ENCODE measurements at regions not wholly inside any gene's neighbourhood (a gene's known extent, or its start where the extent isn't known, plus 50 kb on each side); places are given as distances from the start of the nearest gene placed in this dataset.

- Histone ChIP-seq H3K9me3 (ENCODE audit: control insufficient read depth, insufficient read depth, low read depth, low read length) (no peaks in the 10 kb centered on the region), H3K36me3 (ENCODE audit: control insufficient read depth, insufficient read depth, low read length) (no peaks in the 10 kb centered on the region), H3K27me3 (ENCODE audit: control insufficient read depth, insufficient read depth, low read length) (no peaks in the 10 kb centered on the region), H3K27ac (ENCODE audit: insufficient read depth, low read length) (no peak overlapping the region), H2AFZ (ENCODE audit: low read length) (no peak overlapping the region), H3K4me3 (replicated peaks in 1 of 4; ENCODE audit: control extremely low read depth in 1 of 4, insufficient read depth in 1 of 4, low read depth in 3 of 4, low read length in 4 of 4) (no peak overlapping the region), H3K9ac (ENCODE audit: insufficient read depth, low read length) (no peak overlapping the region), H3K4me2 (ENCODE audit: extremely low read depth, insufficient read depth, low read length) (no peak overlapping the region), H3K4me1 (ENCODE audit: control insufficient read depth, extremely low read depth, insufficient read depth, low read length) (no peaks in the 10 kb centered on the region), H4K20me1 (ENCODE audit: control insufficient read depth, extremely low read depth, insufficient read depth, low read length) (no peaks in the 10 kb centered on the region), H3K79me2 (ENCODE audit: control insufficient read depth, insufficient read depth, low read length) (no peaks in the 10 kb centered on the region)
- no peak for TF ChIP-seq EZH2 (IDR thresholded peaks at IDR 0.05; ENCODE audit: low read length, missing control alignments)
- TF ChIP-seq CTCF (conservative IDR thresholded peaks at IDR 0.05 in 1 of 2, IDR thresholded peaks at IDR 0.05 in 1 of 2; ENCODE audit: low read depth in 1 of 2, low read length in 2 of 2) = no peak
- peak; percentile 52 to 81 for DNase-seq (ENCODE audit: low read depth in 2 of 2)
Observed at GRCh38 chr3:190205739-190206138, 85.0 kb upstream of the P3H2 start.

GRCh38 chr3:190204200-190204599, 83.5 kb upstream of the P3H2 start:
- no peak for DNase-seq (ENCODE audit: low read depth in 2 of 2)
- no peaks in the 10 kb centered on the region for H3K36me3 ChIP-seq (ENCODE audit: control insufficient read depth, insufficient read depth, low read length)
- H3K9me3 ChIP-seq (ENCODE audit: control insufficient read depth, insufficient read depth, low read depth, low read length) = no peaks in the 10 kb centered on the region
- H3K79me2 ChIP-seq (ENCODE audit: control insufficient read depth, insufficient read depth, low read length) = no peaks in the 10 kb centered on the region
- H3K9ac ChIP-seq (ENCODE audit: insufficient read depth, low read length) = no peak overlapping the region
- H3K4me2 ChIP-seq (ENCODE audit: extremely low read depth, insufficient read depth, low read length) = no peak overlapping the region
- H3K27ac ChIP-seq (ENCODE audit: insufficient read depth, low read length) = no peak overlapping the region
- no peak overlapping the region for H3K4me3 ChIP-seq (replicated peaks in 1 of 4; ENCODE audit: control extremely low read depth in 1 of 4, insufficient read depth in 1 of 4, low read depth in 3 of 4, low read length in 4 of 4)
- H3K4me1 ChIP-seq (ENCODE audit: control insufficient read depth, extremely low read depth, insufficient read depth, low read length) = no peaks in the 10 kb centered on the region
- no peak overlapping the region for H2AFZ ChIP-seq (ENCODE audit: low read length)
- H3K27me3 ChIP-seq (ENCODE audit: control insufficient read depth, insufficient read depth, low read length) = no peaks in the 10 kb centered on the region
- TF ChIP-seq CTCF (conservative IDR thresholded peaks at IDR 0.05 in 1 of 2, IDR thresholded peaks at IDR 0.05 in 1 of 2; ENCODE audit: low read depth in 1 of 2, low read length in 2 of 2) = no peak
- no peak for TF ChIP-seq EZH2 (IDR thresholded peaks at IDR 0.05; ENCODE audit: low read length, missing control alignments)
- no peaks in the 10 kb centered on the region for H4K20me1 ChIP-seq (ENCODE audit: control insufficient read depth, extremely low read depth, insufficient read depth, low read length)

GRCh38 chr3:190197346-190197763, 76.7 kb upstream of the P3H2 start:
- no peak for DNase-seq (ENCODE audit: low read depth in 2 of 2)
- H3K4me1 ChIP-seq (ENCODE audit: control insufficient read depth, extremely low read depth, insufficient read depth, low read length) = no peaks in the 10 kb centered on the region
- H3K9ac ChIP-seq (ENCODE audit: insufficient read depth, low read length) = no peak overlapping the region
- TF ChIP-seq EZH2 (IDR thresholded peaks at IDR 0.05; ENCODE audit: low read length, missing control alignments) (no peak), CTCF (conservative IDR thresholded peaks at IDR 0.05 in 1 of 2, IDR thresholded peaks at IDR 0.05 in 1 of 2; ENCODE audit: low read depth in 1 of 2, low read length in 2 of 2) (no peak)
- no peaks in the 10 kb centered on the region for H3K9me3 ChIP-seq (ENCODE audit: control insufficient read depth, insufficient read depth, low read depth, low read length)
- H3K79me2 ChIP-seq (ENCODE audit: control insufficient read depth, insufficient read depth, low read length) = no peaks in the 10 kb centered on the region
- no peak overlapping the region for H3K4me3 ChIP-seq (replicated peaks in 1 of 4; ENCODE audit: control extremely low read depth in 1 of 4, insufficient read depth in 1 of 4, low read depth in 3 of 4, low read length in 4 of 4)
- no peak overlapping the region for H3K27ac ChIP-seq (ENCODE audit: insufficient read depth, low read length)
- H3K4me2 ChIP-seq (ENCODE audit: extremely low read depth, insufficient read depth, low read length) = no peak overlapping the region
- H4K20me1 ChIP-seq (ENCODE audit: control insufficient read depth, extremely low read depth, insufficient read depth, low read length) = no peaks in the 10 kb centered on the region
- no peaks in the 10 kb centered on the region for H3K36me3 ChIP-seq (ENCODE audit: control insufficient read depth, insufficient read depth, low read length)
- H3K27me3 ChIP-seq (ENCODE audit: control insufficient read depth, insufficient read depth, low read length) = no peaks in the 10 kb centered on the region
- H2AFZ ChIP-seq (ENCODE audit: low read length) = peak overlapping the region; percentile 37
